HG03457 (cell line): ENCODE measurements at regions not wholly inside any gene's neighbourhood (a gene's known extent, or its start where the extent isn't known, plus 50 kb on each side); places are given as distances from the start of the nearest gene placed in this dataset.

Source experiments
- ATAC-seq: cut with Tn5 transposase; IDR thresholded peaks from one replicate; pipeline ENCODE4 v1.9.1; 2021; ENCODE audit warnings: moderate number of reproducible peaks; ENCODE audit not compliant: unreplicated experiment

GRCh38 chr3:110070161-110070916, 733.0 kb upstream of the DPPA4 start:
- ATAC-seq = no peak

- no peak for ATAC-seq
These were observed 736.7 kb upstream of the DPPA4 start for GRCh38 chr3:110074095-110074494.

- no peak for ATAC-seq
These were observed 739.7 kb upstream of the DPPA4 start for GRCh38 chr3:110077093-110077492.

- no peak for ATAC-seq
These were observed 756.1 kb upstream of the DPPA4 start for GRCh38 chr3:110093411-110093810.

- ATAC-seq = no peak
These were observed 756.6 kb upstream of the DPPA4 start for GRCh38 chr3:110093812-110094401.

- no peak for ATAC-seq
These were observed 762.4 kb upstream of the DPPA4 start for GRCh38 chr3:110099711-110100110.

GRCh38 chr3:110101361-110101760, 764.0 kb upstream of the DPPA4 start:
- no peak for ATAC-seq

GRCh38 chr3:110106805-110107204, 769.5 kb upstream of the DPPA4 start:
- no peak for ATAC-seq

GRCh38 chr3:110123946-110124345, 786.6 kb upstream of the DPPA4 start:
- no peak for ATAC-seq

- ATAC-seq = no peak
These were observed 788.7 kb upstream of the DPPA4 start for GRCh38 chr3:110126065-110126464.

- ATAC-seq = no peak
These were observed 796.6 kb upstream of the DPPA4 start for GRCh38 chr3:110133971-110134370.

GRCh38 chr3:110139048-110139447, 801.7 kb upstream of the DPPA4 start:
- ATAC-seq = no peak

- ATAC-seq = no peak
These were observed 802.5 kb upstream of the DPPA4 start for GRCh38 chr3:110139821-110140220.

- ATAC-seq = no peak
These were observed 812.4 kb upstream of the DPPA4 start for GRCh38 chr3:110149763-110150162.

- ATAC-seq = no peak
These were observed 819.9 kb upstream of the DPPA4 start for GRCh38 chr3:110157221-110157620.

- no peak for ATAC-seq
These were observed 827.5 kb upstream of the DPPA4 start for GRCh38 chr3:110164632-110165369.

GRCh38 chr3:110165370-110165743, 828.0 kb upstream of the DPPA4 start:
- ATAC-seq = no peak

GRCh38 chr3:110165753-110166152, 828.4 kb upstream of the DPPA4 start:
- ATAC-seq = no peak

GRCh38 chr3:110166791-110167190, 829.4 kb upstream of the DPPA4 start:
- ATAC-seq = no peak

GRCh38 chr3:110174908-110175307, 837.6 kb upstream of the DPPA4 start:
- ATAC-seq = no peak

GRCh38 chr3:110178965-110179364, 841.6 kb upstream of the DPPA4 start:
- ATAC-seq = no peak

- ATAC-seq = no peak
These were observed 843.4 kb upstream of the DPPA4 start for GRCh38 chr3:110180733-110181132.
